ENCODE measurements at regions not wholly inside any gene's neighbourhood (a gene's known extent, or its start where the extent isn't known, plus 50 kb on each side); places are given as distances from the start of the nearest gene placed in this dataset.
A peak's percentile ranks its signal among the peaks of the same experiment; 100 is the strongest.

DNA sequence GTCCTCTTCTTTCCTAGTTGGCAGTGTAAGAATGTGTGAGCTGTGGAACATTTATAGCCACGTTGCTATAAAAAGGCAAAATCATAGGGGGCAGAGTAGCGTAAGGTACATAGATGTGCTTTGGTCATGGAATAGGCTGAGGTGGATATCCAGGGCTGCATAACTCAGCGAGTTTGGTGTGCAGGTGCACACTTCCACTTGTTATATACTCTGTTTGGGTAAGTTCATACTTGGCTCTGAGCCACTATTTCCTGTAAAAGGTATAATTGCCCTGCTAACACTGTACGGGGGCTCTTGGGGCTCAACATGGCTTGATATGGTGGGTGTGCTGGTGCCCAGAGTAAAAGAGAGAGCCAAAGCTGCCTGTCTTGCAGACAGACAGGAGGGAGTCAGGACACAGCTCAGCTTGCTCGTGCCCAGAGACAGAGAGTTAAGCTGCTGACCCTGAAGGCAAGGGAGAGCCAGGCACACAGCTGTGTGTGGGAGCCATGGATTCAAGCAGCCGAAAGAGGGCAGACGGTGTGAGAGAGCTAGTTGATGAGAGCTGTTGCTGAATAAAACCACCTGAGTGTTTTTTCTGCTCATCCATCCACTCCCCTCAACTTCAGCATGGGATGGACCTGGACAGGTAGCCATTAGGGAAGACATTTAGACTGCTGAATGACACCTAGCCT is 126.7 kb downstream of the DKK1 start:
- no peak for DNase-seq (ENCODE audit: low spot score)

- DNase-seq (ENCODE audit: low spot score): no peak
Measured at GRCh38 chr10:52442576-52442975, 128.5 kb downstream of the DKK1 start.

DNA sequence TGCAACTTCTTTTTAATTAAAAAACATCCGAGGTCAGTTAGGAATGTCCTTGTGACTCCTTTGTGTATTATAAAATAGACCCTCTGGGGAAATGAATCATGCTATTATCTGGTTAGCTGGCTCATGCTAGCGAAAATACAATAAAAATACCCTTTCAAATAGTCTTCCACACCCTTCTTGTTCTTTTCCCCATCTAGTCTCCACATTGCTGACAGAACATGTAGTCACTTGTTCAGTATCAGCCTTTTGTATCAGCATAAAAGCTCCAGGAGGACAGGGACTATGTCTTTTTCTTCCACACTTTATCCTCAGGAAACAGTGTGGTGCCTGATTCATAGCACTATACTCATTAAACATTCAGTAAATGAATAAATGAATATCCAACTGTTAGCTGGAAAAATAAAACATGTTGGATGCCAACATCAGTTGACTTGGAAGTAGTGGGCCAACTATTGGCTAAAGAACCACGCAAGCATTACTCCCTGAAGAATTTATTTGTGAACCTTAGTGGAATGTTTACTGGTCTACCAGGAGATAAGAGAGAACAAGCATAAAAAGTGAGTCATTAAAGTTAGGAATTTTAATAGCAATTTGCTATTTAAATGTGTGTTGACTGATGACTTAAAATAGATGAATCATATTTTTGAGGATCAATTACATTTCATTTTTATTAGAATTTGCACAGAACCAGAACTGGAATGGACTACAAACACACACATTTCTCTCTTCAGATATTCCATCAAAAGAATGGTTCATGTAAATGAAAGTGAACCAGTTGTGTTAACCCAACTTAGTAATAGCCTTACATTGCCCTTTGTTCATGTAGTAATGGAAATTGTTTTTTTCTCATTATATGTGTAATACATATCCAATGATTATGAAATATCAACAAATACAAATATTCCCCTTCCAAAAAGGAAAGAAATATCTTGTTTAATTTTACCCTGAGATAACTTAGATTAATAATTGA is 129.6 kb downstream of the DKK1 start:
- no peak for DNase-seq (ENCODE audit: low spot score)

- DNase-seq (ENCODE audit: low spot score): no peak
Measured at GRCh38 chr10:52446391-52446790, 132.3 kb downstream of the DKK1 start.

DNA sequence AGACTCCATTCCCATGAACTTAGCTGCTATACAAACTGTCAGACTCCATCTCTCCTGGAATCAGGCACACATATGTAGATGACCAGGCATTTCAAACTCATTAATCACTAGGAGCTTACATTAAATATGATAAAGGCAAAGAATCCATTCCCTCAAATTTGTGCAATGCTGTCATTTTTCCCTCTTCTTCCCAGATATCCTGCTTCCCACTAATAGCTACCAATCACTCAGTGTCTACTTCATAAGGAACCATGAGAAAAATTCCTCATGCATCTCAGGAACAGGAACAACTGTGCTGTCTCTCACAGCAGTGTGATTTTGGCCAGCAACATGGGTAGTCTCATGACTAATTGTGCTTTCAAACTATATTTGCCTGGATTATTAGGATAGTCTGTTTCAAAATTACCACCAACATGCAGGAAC is 133.9 kb downstream of the DKK1 start:
- no peak for DNase-seq (ENCODE audit: low spot score)

DNA sequence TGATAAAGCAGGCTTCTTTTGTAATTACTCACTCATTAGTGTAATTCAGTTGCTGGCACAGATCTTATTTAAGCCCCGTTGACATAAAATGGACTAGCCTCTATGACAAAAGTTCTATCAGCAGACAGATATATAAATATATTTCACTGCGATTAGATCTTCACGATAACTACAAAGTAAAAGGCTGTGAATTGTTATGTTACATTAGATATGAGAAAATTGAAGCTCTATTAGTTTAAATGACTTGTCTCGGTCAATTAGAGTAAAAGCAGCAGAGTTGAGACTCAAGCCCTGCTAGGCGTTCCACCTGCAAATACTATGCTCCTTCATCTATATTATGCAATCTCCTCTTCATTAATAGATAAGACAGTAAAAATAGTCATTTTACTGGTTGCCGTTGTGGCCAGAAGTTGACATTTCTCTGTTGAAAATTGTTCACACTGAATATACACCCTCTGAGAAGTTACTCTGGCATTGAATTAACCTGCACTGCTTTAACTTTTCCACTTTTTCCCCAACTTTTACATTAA is 136.7 kb downstream of the DKK1 start:
- DNase-seq (ENCODE audit: low spot score): no peak

GRCh38 chr10:52451817-52452216 is 137.7 kb downstream of the DKK1 start:
- no peak for DNase-seq (ENCODE audit: low spot score)

GRCh38 chr10:52452600-52453493 is 138.8 kb downstream of the DKK1 start:
- no peak for DNase-seq (ENCODE audit: low spot score)

- DNase-seq (ENCODE audit: low spot score): no peak
Measured at GRCh38 chr10:52453501-52453900, 139.4 kb downstream of the DKK1 start.

DNA sequence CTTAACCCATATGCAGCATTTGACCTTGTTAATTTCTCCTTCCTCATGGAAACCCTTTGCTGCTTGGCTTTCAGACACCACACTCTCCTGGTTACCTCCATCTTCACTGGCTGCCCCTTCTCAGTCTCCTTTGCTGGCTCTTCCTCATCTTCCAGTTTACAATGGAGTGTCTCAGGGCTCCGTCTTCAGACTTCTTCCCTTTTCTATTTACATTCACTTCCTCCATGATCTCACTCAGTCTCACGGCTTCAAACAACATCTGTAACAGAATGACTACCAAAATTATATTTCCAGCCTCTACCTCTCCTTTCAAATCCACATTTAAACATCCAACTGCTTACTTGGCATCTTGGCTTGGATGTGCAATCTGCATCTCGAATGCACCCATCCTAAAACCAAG is 140.4 kb downstream of the DKK1 start:
- no peak for DNase-seq (ENCODE audit: low spot score)

- DNase-seq (ENCODE audit: low spot score): no peak
Measured at GRCh38 chr10:52455098-52455497, 141.0 kb downstream of the DKK1 start.

DNA sequence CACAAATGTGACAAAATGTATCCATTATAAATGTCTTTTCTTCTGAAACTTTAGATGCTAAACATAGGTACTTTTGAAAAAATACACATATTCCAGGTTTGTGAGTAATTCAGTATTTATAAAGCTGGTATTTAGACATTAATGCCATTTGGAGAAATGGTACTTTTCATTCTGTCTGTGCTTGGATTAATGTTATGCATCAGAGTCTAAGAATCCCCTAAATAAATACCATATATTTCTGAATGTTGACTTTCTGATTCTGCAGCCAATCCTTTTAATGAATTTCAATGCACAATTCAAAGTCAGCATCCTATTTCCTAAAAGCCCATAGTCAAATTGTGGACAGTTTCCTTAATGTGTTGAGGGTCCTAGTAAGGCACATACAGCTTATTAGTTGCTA is 145.0 kb downstream of the DKK1 start:
- no peak for DNase-seq (ENCODE audit: low spot score)

GRCh38 chr10:52463826-52464225 is 149.7 kb downstream of the DKK1 start:
- DNase-seq (ENCODE audit: low spot score): no peak

DNA sequence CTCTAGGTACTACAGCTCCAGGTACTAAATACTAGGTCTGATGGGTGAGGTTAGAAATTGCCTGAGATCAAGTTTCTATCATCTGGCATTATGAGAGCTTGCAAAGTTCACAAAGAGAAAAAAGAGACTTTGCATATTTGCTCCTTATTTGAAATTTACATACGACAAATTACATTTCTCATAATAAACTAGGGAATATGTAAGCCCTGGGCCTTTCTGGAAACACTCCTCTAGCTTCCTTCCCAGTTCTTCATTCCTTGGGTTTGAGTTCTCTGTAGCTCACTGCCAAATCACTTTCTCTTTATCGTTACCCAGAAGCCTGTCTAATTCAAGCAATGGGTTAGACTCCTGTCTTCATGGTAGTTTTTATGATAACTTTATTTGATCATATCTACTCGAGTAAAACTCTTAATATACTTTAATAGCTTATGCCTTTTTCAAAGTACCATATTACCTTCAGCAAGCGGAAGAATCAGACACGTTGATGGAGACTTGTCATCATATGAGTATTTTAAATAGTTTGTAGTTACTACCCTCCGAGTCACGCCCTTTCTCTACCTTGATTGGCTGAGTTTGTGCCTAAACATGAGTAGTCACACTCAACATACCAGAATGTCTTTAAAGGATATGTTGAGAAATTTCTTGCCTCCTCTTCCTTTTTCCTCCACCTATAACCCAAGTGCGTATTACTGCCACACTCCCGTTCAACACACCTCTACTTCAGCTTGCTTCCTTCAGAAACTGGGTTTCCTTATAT is 150.5 kb downstream of the DKK1 start:
- peak; percentile 37 for DNase-seq (ENCODE audit: low spot score)

DNA sequence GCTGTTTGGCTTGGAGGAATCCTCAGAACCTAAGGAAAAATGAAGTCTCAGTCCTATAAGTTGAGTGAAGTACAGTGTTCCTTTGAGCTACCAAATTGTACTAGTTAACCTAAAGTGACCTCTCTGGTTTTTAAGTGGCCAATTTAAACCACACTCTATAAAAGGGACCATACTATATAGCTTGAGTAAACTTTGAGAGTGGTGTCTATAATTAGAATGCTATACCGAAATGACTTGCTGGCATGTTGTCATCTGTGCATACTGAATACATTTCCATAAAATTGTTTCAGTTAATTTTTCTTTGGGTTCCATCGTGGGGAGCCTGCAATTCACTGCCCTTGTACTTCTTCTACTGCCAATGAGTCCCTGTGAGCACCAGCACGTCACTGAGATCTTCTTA is 151.1 kb downstream of the DKK1 start:
- DNase-seq (ENCODE audit: low spot score): no peak

- DNase-seq (ENCODE audit: low spot score): no peak
Measured at GRCh38 chr10:52466464-52466863, 152.4 kb downstream of the DKK1 start.

DNA sequence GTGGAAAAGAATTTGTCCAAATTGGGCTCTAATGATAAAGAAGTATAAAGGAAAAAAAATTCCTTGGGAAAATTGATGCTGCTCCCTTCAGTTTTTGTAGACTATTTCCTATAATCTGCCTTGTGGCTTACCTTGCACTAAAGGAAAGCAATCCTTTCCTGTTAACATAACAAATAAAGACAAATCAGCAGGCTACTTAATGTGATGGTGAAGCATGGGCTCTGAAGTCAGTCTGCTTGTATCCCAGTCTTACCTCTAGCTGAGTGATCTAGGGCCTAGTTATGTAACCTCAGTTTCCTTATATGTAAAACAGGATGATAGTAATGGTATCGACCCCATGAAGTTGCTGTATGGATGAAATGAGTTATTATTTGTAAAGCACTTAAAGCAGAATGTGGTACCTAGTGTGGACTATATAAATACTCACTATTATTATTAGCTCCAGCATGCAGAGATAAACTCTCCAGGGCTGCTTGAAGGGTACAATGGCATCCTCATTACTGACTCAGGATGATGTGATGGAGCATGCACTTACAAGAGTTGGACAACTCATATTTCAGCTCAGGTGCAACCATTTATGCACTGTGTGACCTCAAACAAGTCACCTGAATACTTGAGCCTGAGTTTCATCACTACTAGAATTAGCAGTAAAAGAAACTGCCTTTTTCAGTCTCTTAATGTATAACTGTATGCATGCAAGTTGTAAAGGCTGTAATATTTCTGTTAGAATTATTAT is 156.1 kb downstream of the DKK1 start:
- no peak for DNase-seq (ENCODE audit: low spot score)

DNA sequence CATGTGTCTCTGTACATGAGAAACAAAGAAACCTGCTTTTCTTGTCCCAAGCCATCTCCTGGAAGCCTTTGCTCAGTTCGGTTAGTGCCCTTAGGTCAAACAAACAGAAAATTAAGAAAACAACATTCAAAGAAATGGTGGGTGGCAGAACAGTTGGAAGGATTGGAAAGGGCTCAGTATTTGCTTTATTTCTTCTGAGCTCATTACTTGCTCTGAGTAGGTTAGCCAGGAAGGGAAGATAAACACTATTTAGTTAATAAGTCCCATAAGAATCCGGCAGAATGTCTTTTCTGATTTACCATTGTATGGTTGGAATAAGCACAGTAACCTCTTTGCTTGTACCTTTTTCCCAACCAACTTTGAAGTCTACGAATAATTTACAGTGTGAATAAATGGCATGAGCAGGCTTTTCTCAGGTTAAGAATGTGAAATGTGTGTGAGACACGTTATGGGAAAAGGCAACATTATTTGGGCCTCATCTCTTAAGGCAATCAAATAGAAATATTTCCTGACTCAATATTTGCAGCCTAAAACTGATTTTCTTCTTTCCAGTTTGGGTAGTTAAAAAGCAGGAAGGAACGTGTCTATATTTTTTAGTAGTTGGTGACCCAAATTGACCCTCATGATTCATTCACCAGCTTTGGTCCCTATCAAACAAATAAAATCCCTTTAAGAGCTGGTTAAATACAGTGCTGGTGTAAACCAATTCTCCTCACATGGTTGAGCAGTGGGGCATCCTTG is 158.5 kb downstream of the DKK1 start:
- DNase-seq (ENCODE audit: low spot score): no peak

DNA sequence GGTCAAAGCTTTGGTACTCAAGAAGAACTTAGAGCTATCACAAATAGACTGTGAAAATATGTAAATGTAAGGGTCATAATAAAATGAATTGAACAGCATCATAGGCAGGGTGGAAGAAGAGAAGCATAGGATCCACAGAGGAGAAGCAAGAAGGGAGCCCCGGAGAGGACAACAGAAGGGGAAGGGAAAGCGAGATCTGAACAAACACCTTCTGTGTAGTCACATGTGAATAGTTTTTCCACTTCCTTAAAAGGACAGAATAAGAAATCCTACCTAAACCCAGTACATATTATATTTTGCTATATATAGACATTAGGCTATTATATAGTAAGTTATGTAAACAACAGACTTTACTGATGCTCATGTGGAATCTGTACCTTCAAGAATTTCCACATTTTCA is 160.2 kb downstream of the DKK1 start:
- no peak for DNase-seq (ENCODE audit: low spot score)

DNA sequence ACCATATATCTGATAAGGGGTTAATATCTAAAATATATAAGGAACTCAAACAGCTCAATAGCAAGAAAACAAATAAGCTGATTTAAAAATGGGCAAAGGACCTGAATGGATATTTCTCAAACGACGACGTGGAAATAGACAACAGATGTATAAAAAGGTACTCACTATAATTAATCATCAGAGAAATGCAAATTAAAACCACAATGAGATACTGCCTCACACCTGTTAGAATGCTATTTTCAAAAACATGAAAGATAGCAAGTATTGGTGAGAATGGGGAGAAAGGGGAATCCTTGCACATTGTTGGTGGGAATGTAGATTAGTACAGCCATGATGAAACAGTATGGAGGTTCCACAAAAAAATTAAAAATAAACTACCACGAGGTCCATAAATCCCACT is 163.2 kb downstream of the DKK1 start:
- DNase-seq (ENCODE audit: low spot score): no peak
